GM23338 (cell line): ENCODE measurements at regions not wholly inside any gene's neighbourhood (a gene's known extent, or its start where the extent isn't known, plus 50 kb on each side); places are given as distances from the start of the nearest gene placed in this dataset.
"Not testable (repeated sequence)": the region's sequence is repeated elsewhere in the genome, so short reads cannot be mapped to it uniquely, and the experiment has no call there.

Source experiments
- ATAC-seq: fragments of 200-7000 bp; cut with Tn5 transposase; 3 replicates; pipeline ENCODE4 v1.9.1; 2020
- DNase-seq: peaks from one replicate; pipeline ENCODE4 v3.0.0-alpha.2; 2015; ENCODE audit warnings: low spot score
- H2AFZ ChIP-seq: fragments of 200-600 bp; sonication (generic); 2 replicates; pipeline ENCODE4 v1.8.0; 2016; ENCODE audit warnings: antibody characterized with exemption, mild to moderate bottlenecking, moderate library complexity
- H3F3A ChIP-seq: fragments of 200-600 bp; sonication (generic); replicated peaks from 2 replicates; pipeline ENCODE4 v1.8.0; 2017; ENCODE audit warnings: antibody characterized with exemption, mixed run types, low read depth
- H3K27ac ChIP-seq: fragments of 200-600 bp; sonication (generic); 2 replicates; pipeline ENCODE4 v1.6.1; 2016; ENCODE audit warnings: low read depth
- H3K27me3 ChIP-seq: fragments of 200-600 bp; sonication (generic); 2 replicates; pipeline ENCODE4 v1.8.0; 2016; ENCODE audit warnings: mild to moderate bottlenecking, mixed run types, moderate library complexity; ENCODE audit not compliant: insufficient read depth
- H3K36me3 ChIP-seq: fragments of 200-600 bp; sonication (generic); 2 replicates; pipeline ENCODE4 v1.8.0; 2016; ENCODE audit warnings: mild to moderate bottlenecking; ENCODE audit not compliant: insufficient read depth
- H3K4me1 ChIP-seq: fragments of 200-600 bp; sonication (generic); 2 replicates; pipeline ENCODE4 v1.8.0; 2016; ENCODE audit warnings: mild to moderate bottlenecking, moderate library complexity; ENCODE audit not compliant: insufficient read depth
- H3K4me2 ChIP-seq: fragments of 200-600 bp; sonication (generic); 2 replicates; pipeline ENCODE4 v1.7.1; 2017; ENCODE audit warnings: mixed run types
- H3K4me3 ChIP-seq: fragments of 200-600 bp; sonication (generic); 2 replicates; pipeline ENCODE4 v1.6.1; 2016; ENCODE audit warnings: mixed run types
- H3K79me2 ChIP-seq: fragments of 200-600 bp; sonication (generic); replicated peaks from 2 replicates; pipeline ENCODE4 v1.8.0; 2017; ENCODE audit warnings: mild to moderate bottlenecking; ENCODE audit not compliant: insufficient read depth
- H3K9me2 ChIP-seq: fragments of 200-600 bp; sonication (generic); 2 replicates; pipeline ENCODE4 v1.8.0; 2017; ENCODE audit not compliant: insufficient read depth
- H4K20me1 ChIP-seq: fragments of 200-600 bp; sonication (generic); replicated peaks from 2 replicates; pipeline ENCODE4 v1.8.0; 2017; ENCODE audit warnings: mild to moderate bottlenecking; ENCODE audit not compliant: insufficient read depth
- H3K27ac Mint-ChIP-seq: 2 replicates; pipeline ENCODE4 v1.8.0; 2020; ENCODE audit warnings: inconsistent platforms, mild to moderate bottlenecking, moderate library complexity, mixed read lengths
- H3K27me3 Mint-ChIP-seq: 3 replicates; pipeline ENCODE4 v1.8.0; 2022; ENCODE audit warnings: low read depth, mild to moderate bottlenecking, moderate library complexity, mixed read lengths, inconsistent platforms; ENCODE audit not compliant: insufficient read depth, poor library complexity
- H3K36me3 Mint-ChIP-seq: 3 replicates; pipeline ENCODE4 v1.8.0; 2021; ENCODE audit warnings: low read depth, mild to moderate bottlenecking, inconsistent platforms, moderate library complexity, mixed read lengths
- H3K4me1 Mint-ChIP-seq: 3 replicates; pipeline ENCODE4 v1.8.0; 2020; ENCODE audit warnings: mild to moderate bottlenecking, inconsistent platforms, mixed read lengths
- H3K4me3 Mint-ChIP-seq: 3 replicates; pipeline ENCODE4 v1.8.0; 2021; ENCODE audit warnings: moderate library complexity, mild to moderate bottlenecking, inconsistent platforms, mixed read lengths
- H3K9me3 Mint-ChIP-seq: 3 replicates; pipeline ENCODE4 v1.8.0; 2020; ENCODE audit warnings: moderate library complexity, mild to moderate bottlenecking, inconsistent platforms, mixed read lengths
- EZH2phosphoT487 ChIP-seq: fragments of 200-600 bp; sonication (generic); IDR thresholded peaks from one replicate; pipeline ENCODE4 v1.8.1; 2018; ENCODE audit warnings: antibody characterized with exemption; ENCODE audit not compliant: unreplicated experiment
- ZNF331 ChIP-seq: fragments of 250-450 bp; sonication (Bioruptor Pico); IDR thresholded peaks from 2 replicates; pipeline ENCODE4 v1.5.0; 2020; ENCODE audit warnings: low read depth, mild to moderate bottlenecking, moderate library complexity
- TF ChIP-seq, protein P1 (sequence below): fragments of 250-450 bp; sonication (Bioruptor Pico); IDR thresholded peaks from 2 replicates; pipeline ENCODE4 v1.5.0; 2020; ENCODE audit warnings: mild to moderate bottlenecking, moderate library complexity

- no peaks in the 10 kb centered on the region for H3K36me3 ChIP-seq
- no peaks in the 10 kb centered on the region; the same call in 1 of the 2 replicates for H3K9me2 ChIP-seq
- no peaks in the 10 kb centered on the region for H4K20me1 ChIP-seq
- Mint-ChIP-seq H3K27me3 (peaks cover 6% of the 10 kb centered on the region), H3K36me3 (peaks cover 6% of the 10 kb centered on the region; the same call in 1 of the 3 replicates), H3K4me1 (peaks cover 20% of the 10 kb centered on the region), H3K9me3 (peaks cover 16% of the 10 kb centered on the region), H3K27ac (no peak overlapping the region), H3K4me3 (no peak overlapping the region)
- H3K27me3 ChIP-seq = no peaks in the 10 kb centered on the region
- no peaks in the 10 kb centered on the region for H3K79me2 ChIP-seq
- TF ChIP-seq ZNF331 (CRISPR knock-in tag) (no peak), EZH2phosphoT487 (no peak)
- TF ChIP-seq, protein P1, sequence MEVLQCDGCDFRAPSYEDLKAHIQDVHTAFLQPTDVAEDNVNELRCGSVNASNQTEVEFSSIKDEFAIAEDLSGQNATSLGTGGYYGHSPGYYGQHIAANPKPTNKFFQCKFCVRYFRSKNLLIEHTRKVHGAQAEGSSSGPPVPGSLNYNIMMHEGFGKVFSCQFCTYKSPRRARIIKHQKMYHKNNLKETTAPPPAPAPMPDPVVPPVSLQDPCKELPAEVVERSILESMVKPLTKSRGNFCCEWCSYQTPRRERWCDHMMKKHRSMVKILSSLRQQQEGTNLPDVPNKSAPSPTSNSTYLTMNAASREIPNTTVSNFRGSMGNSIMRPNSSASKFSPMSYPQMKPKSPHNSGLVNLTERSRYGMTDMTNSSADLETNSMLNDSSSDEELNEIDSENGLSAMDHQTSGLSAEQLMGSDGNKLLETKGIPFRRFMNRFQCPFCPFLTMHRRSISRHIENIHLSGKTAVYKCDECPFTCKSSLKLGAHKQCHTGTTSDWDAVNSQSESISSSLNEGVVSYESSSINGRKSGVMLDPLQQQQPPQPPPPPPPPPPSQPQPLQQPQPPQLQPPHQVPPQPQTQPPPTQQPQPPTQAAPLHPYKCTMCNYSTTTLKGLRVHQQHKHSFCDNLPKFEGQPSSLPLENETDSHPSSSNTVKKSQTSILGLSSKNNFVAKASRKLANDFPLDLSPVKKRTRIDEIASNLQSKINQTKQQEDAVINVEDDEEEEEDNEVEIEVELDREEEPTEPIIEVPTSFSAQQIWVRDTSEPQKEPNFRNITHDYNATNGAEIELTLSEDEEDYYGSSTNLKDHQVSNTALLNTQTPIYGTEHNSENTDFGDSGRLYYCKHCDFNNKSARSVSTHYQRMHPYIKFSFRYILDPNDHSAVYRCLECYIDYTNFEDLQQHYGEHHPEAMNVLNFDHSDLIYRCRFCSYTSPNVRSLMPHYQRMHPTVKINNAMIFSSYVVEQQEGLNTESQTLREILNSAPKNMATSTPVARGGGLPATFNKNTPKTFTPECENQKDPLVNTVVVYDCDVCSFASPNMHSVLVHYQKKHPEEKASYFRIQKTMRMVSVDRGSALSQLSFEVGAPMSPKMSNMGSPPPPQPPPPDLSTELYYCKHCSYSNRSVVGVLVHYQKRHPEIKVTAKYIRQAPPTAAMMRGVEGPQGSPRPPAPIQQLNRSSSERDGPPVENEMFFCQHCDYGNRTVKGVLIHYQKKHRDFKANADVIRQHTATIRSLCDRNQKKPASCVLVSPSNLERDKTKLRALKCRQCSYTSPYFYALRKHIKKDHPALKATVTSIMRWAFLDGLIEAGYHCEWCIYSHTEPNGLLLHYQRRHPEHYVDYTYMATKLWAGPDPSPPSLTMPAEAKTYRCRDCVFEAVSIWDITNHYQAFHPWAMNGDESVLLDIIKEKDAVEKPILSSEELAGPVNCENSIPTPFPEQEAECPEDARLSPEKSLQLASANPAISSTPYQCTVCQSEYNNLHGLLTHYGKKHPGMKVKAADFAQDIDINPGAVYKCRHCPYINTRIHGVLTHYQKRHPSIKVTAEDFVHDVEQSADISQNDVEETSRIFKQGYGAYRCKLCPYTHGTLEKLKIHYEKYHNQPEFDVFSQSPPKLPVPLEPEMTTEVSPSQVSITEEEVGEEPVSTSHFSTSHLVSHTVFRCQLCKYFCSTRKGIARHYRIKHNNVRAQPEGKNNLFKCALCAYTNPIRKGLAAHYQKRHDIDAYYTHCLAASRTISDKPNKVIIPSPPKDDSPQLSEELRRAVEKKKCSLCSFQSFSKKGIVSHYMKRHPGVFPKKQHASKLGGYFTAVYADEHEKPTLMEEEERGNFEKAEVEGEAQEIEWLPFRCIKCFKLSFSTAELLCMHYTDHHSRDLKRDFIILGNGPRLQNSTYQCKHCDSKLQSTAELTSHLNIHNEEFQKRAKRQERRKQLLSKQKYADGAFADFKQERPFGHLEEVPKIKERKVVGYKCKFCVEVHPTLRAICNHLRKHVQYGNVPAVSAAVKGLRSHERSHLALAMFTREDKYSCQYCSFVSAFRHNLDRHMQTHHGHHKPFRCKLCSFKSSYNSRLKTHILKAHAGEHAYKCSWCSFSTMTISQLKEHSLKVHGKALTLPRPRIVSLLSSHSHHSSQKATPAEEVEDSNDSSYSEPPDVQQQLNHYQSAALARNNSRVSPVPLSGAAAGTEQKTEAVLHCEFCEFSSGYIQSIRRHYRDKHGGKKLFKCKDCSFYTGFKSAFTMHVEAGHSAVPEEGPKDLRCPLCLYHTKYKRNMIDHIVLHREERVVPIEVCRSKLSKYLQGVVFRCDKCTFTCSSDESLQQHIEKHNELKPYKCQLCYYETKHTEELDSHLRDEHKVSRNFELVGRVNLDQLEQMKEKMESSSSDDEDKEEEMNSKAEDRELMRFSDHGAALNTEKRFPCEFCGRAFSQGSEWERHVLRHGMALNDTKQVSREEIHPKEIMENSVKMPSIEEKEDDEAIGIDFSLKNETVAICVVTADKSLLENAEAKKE (CRISPR knock-in tag) = no peak
- no peak overlapping the region for H2AFZ ChIP-seq
- no peak for DNase-seq
- ATAC-seq = no peak
- no peak overlapping the region for H3K4me3 ChIP-seq
- H3K27ac ChIP-seq = no peak overlapping the region
- no peak overlapping the region for H3K4me2 ChIP-seq
- no peaks in the 10 kb centered on the region for H3F3A ChIP-seq
- H3K4me1 ChIP-seq = peaks cover 9% of the 10 kb centered on the region
Measured at GRCh38 chr7:131664570-131664969, 108.1 kb upstream of the PODXL start.

DNA sequence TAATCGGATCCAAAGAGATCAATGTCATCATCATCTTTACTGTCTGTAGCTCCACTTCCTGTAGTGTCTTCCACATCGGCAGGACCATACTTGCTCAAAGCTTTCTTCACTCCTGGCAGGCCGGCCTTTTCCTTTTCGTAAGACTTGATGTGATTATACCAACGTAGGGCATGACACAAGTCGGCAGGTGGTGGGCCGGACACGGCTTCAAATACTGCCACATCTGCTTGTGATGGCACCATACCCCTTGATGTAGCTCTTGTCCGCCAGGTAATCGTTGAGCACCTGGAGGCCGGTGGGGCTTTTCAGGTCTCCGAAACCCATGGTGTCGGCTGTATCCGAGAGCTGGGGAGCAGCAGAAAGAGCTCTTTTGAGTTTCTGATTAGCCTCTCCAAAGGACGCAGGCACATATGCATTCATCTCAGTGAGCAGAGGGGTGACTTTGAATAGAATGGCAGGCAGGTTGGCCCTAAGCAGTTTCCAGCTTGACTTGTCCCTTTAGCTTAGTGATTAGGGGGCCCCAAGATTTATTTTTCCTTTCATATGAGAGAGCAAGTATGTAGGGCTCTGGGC is 106.0 kb upstream of the PODXL start:
- not testable (repeated sequence) for H3K27ac Mint-ChIP-seq, H3K27me3 ChIP-seq, H3K79me2 ChIP-seq, H3K4me1 ChIP-seq, H3K9me2 ChIP-seq, H3K36me3 ChIP-seq, H3K27me3 Mint-ChIP-seq, H4K20me1 ChIP-seq, H3K27ac ChIP-seq, H3K4me3 ChIP-seq, H3F3A ChIP-seq, H3K36me3 Mint-ChIP-seq, H3K4me3 Mint-ChIP-seq, DNase-seq, H2AFZ ChIP-seq
- peaks cover 16% of the 10 kb centered on the region for H3K9me3 Mint-ChIP-seq
- peak overlapping the region; percentile 8; the same call in 1 of the 2 replicates for H3K4me2 ChIP-seq
- H3K4me1 Mint-ChIP-seq = peaks cover 21% of the 10 kb centered on the region
- peak; percentile 86 for ATAC-seq
